Immature natural killer cell (primary cell): ENCODE measurements at regions not wholly inside any gene's neighbourhood (a gene's known extent, or its start where the extent isn't known, plus 50 kb on each side); places are given as distances from the start of the nearest gene placed in this dataset.

Source experiments
- DNase-seq, 3 donors: peaks; one replicate each; pipeline ENCODE4 v3.0.0; 2022; ENCODE audit warnings: mixed read lengths in 1 of 3
- H3K27ac Mint-ChIP-seq, 6 donors: one replicate each; pipeline ENCODE4 v1.8.0; 2020; ENCODE audit warnings: mixed read lengths in 6 of 6, mild to moderate bottlenecking in 5 of 6, inconsistent platforms in 4 of 6, moderate library complexity in 3 of 6
- H3K27me3 Mint-ChIP-seq, 3 donors: one replicate each; pipeline ENCODE4 v1.8.0; 2020 to 2021; ENCODE audit warnings: low read depth in 3 of 3, mild to moderate bottlenecking in 3 of 3, mixed read lengths in 3 of 3, moderate library complexity in 3 of 3, inconsistent platforms in 1 of 3
- H3K36me3 Mint-ChIP-seq, 3 donors: one replicate each; pipeline ENCODE4 v1.8.0; 2020; ENCODE audit warnings: mixed read lengths in 3 of 3, inconsistent platforms in 2 of 3, mild to moderate bottlenecking in 2 of 3
- H3K4me1 Mint-ChIP-seq, 2 donors: one replicate each; pipeline ENCODE4 v1.8.0; 2020; ENCODE audit warnings: inconsistent platforms in 2 of 2, mild to moderate bottlenecking in 2 of 2, mixed read lengths in 2 of 2, moderate library complexity in 1 of 2
- H3K4me3 Mint-ChIP-seq, 5 donors: one replicate each; pipeline ENCODE4 v1.8.0; 2020; ENCODE audit warnings: mild to moderate bottlenecking in 5 of 5, mixed read lengths in 5 of 5, inconsistent platforms in 3 of 5, moderate library complexity in 3 of 5
- H3K9me3 Mint-ChIP-seq, 6 donors: one replicate each; pipeline ENCODE4 v1.8.0; 2020; ENCODE audit warnings: mild to moderate bottlenecking in 6 of 6, mixed read lengths in 6 of 6, inconsistent platforms in 4 of 6, moderate library complexity in 3 of 6

- no peaks in the 10 kb centered on the region for H3K36me3 Mint-ChIP-seq
These were observed 1955.6 kb upstream of the CELF4 start for GRCh38 chr18:39521164-39521563.

GRCh38 chr18:39519741-39520140 lies 1954.1 kb upstream of the CELF4 start:
- no peak for DNase-seq
- H3K9me3 Mint-ChIP-seq = peaks cover 2 to 24% (median 5%) of the 10 kb centered on the region in 6 donors
- H3K36me3 Mint-ChIP-seq = no peaks in the 10 kb centered on the region
- no peak overlapping the region for H3K27ac Mint-ChIP-seq
- H3K4me1 Mint-ChIP-seq = no peaks in the 10 kb centered on the region
- H3K27me3 Mint-ChIP-seq = no peaks in the 10 kb centered on the region
- no peak overlapping the region for H3K4me3 Mint-ChIP-seq

More at GRCh38 chr18:39521164-39521563, 1955.6 kb upstream of the CELF4 start:
- peaks cover 2 to 25% (median 4%) of the 10 kb centered on the region in 6 donors for H3K9me3 Mint-ChIP-seq
- DNase-seq = no peak
- H3K4me1 Mint-ChIP-seq = no peaks in the 10 kb centered on the region
- no peaks in the 10 kb centered on the region for H3K27me3 Mint-ChIP-seq
- no peak overlapping the region for H3K4me3 Mint-ChIP-seq
- no peak overlapping the region for H3K27ac Mint-ChIP-seq

GRCh38 chr18:39515299-39515698 lies 1949.7 kb upstream of the CELF4 start:
- no peaks in the 10 kb centered on the region for H3K4me1 Mint-ChIP-seq

GRCh38 chr18:39513186-39513585 lies 1947.6 kb upstream of the CELF4 start:
- DNase-seq = no peak
- H3K27ac Mint-ChIP-seq = no peak overlapping the region
- H3K9me3 Mint-ChIP-seq = peaks cover 2 to 21% (median 5%) of the 10 kb centered on the region in 6 donors
- no peak overlapping the region for H3K4me3 Mint-ChIP-seq
- no peaks in the 10 kb centered on the region for H3K27me3 Mint-ChIP-seq
- no peaks in the 10 kb centered on the region for H3K36me3 Mint-ChIP-seq
- H3K4me1 Mint-ChIP-seq = no peaks in the 10 kb centered on the region

More at GRCh38 chr18:39515299-39515698, 1949.7 kb upstream of the CELF4 start:
- Mint-ChIP-seq H3K4me3 (no peak overlapping the region), H3K9me3 (peaks cover 0 to 29% (median 4%) of the 10 kb centered on the region in 6 donors), H3K36me3 (no peaks in the 10 kb centered on the region), H3K27me3 (no peaks in the 10 kb centered on the region), H3K27ac (no peak overlapping the region)
- DNase-seq = no peak

- Mint-ChIP-seq H3K36me3 (no peaks in the 10 kb centered on the region), H3K4me1 (no peaks in the 10 kb centered on the region), H3K4me3 (no peak overlapping the region), H3K9me3 (peaks cover 5 to 42% (median 12%) of the 10 kb centered on the region in 6 donors), H3K27me3 (no peaks in the 10 kb centered on the region), H3K27ac (no peak overlapping the region)
- DNase-seq = no peak
These were observed 1941.2 kb upstream of the CELF4 start for GRCh38 chr18:39506581-39507330.

GRCh38 chr18:39500306-39500705 lies 1934.7 kb upstream of the CELF4 start:
- Mint-ChIP-seq H3K27me3 (no peaks in the 10 kb centered on the region), H3K4me1 (no peaks in the 10 kb centered on the region), H3K9me3 (peaks cover 0 to 33% (median 9%) of the 10 kb centered on the region in 6 donors), H3K27ac (no peak overlapping the region), H3K4me3 (no peak overlapping the region), H3K36me3 (peaks cover 0 to 3% (median 0%) of the 10 kb centered on the region in 3 donors)
- DNase-seq = no peak

GRCh38 chr18:39497821-39498220 lies 1932.2 kb upstream of the CELF4 start:
- Mint-ChIP-seq H3K4me1 (no peaks in the 10 kb centered on the region), H3K4me3 (no peak overlapping the region), H3K9me3 (peaks cover 4 to 31% (median 8%) of the 10 kb centered on the region in 6 donors), H3K27me3 (no peaks in the 10 kb centered on the region), H3K27ac (no peak overlapping the region), H3K36me3 (peaks cover 0 to 3% (median 0%) of the 10 kb centered on the region in 3 donors)
- DNase-seq = no peak

- DNase-seq = no peak
- H3K36me3 Mint-ChIP-seq = peaks cover 0 to 3% (median 0%) of the 10 kb centered on the region in 3 donors
- H3K27ac Mint-ChIP-seq = no peak overlapping the region
- no peaks in the 10 kb centered on the region for H3K4me1 Mint-ChIP-seq
- peaks cover 4 to 33% (median 8%) of the 10 kb centered on the region in 6 donors for H3K9me3 Mint-ChIP-seq
- no peak overlapping the region for H3K4me3 Mint-ChIP-seq
- no peaks in the 10 kb centered on the region for H3K27me3 Mint-ChIP-seq
These were observed 1931.4 kb upstream of the CELF4 start for GRCh38 chr18:39496986-39497385.

GRCh38 chr18:39494211-39494896 lies 1928.8 kb upstream of the CELF4 start:
- DNase-seq = no peak
- Mint-ChIP-seq H3K27ac (no peak overlapping the region), H3K27me3 (peaks cover 0 to 3% (median 0%) of the 10 kb centered on the region in 3 donors), H3K4me1 (no peaks in the 10 kb centered on the region), H3K4me3 (no peak overlapping the region), H3K36me3 (no peaks in the 10 kb centered on the region), H3K9me3 (peaks cover 7 to 41% (median 19%) of the 10 kb centered on the region in 6 donors)

GRCh38 chr18:39491408-39491807 lies 1925.8 kb upstream of the CELF4 start:
- H3K4me1 Mint-ChIP-seq = no peaks in the 10 kb centered on the region
- H3K27ac Mint-ChIP-seq = no peak overlapping the region
- H3K27me3 Mint-ChIP-seq = peaks cover 0 to 3% (median 0%) of the 10 kb centered on the region in 3 donors
- no peak overlapping the region for H3K4me3 Mint-ChIP-seq
- peaks cover 3 to 35% (median 14%) of the 10 kb centered on the region in 6 donors for H3K9me3 Mint-ChIP-seq
- no peak for DNase-seq
- H3K36me3 Mint-ChIP-seq = no peaks in the 10 kb centered on the region

GRCh38 chr18:39489431-39489830 lies 1923.8 kb upstream of the CELF4 start:
- DNase-seq = no peak
- Mint-ChIP-seq H3K27ac (no peak overlapping the region), H3K4me1 (no peaks in the 10 kb centered on the region), H3K4me3 (no peak overlapping the region), H3K27me3 (peaks cover 0 to 3% (median 0%) of the 10 kb centered on the region in 3 donors), H3K36me3 (no peaks in the 10 kb centered on the region), H3K9me3 (peaks cover 5 to 35% (median 14%) of the 10 kb centered on the region in 6 donors)

GRCh38 chr18:39487932-39488331 lies 1922.3 kb upstream of the CELF4 start:
- Mint-ChIP-seq H3K9me3 (peaks cover 5 to 28% (median 13%) of the 10 kb centered on the region in 6 donors), H3K27ac (no peak overlapping the region), H3K36me3 (no peaks in the 10 kb centered on the region), H3K4me3 (no peak overlapping the region), H3K27me3 (peaks cover 0 to 3% (median 0%) of the 10 kb centered on the region in 3 donors), H3K4me1 (no peaks in the 10 kb centered on the region)
- no peak for DNase-seq

- Mint-ChIP-seq H3K4me1 (no peaks in the 10 kb centered on the region), H3K4me3 (no peak overlapping the region), H3K9me3 (peaks cover 5 to 18% (median 11%) of the 10 kb centered on the region in 6 donors), H3K27me3 (peaks cover 0 to 3% (median 0%) of the 10 kb centered on the region in 3 donors), H3K27ac (no peak overlapping the region), H3K36me3 (no peaks in the 10 kb centered on the region)
- DNase-seq = no peak
These were observed 1920.7 kb upstream of the CELF4 start for GRCh38 chr18:39486268-39486667.

GRCh38 chr18:39485696-39486095 lies 1920.1 kb upstream of the CELF4 start:
- Mint-ChIP-seq H3K27me3 (peaks cover 0 to 3% (median 0%) of the 10 kb centered on the region in 3 donors), H3K4me3 (no peak overlapping the region), H3K36me3 (no peaks in the 10 kb centered on the region), H3K27ac (no peak overlapping the region), H3K9me3 (peaks cover 5 to 16% (median 9%) of the 10 kb centered on the region in 6 donors), H3K4me1 (no peaks in the 10 kb centered on the region)
- no peak for DNase-seq
